GM21367 (cell line): ENCODE measurements at regions not wholly inside any gene's neighbourhood (a gene's known extent, or its start where the extent isn't known, plus 50 kb on each side); places are given as distances from the start of the nearest gene placed in this dataset.

Experiments
- ATAC-seq: cut with Tn5 transposase; IDR thresholded peaks from one replicate; pipeline ENCODE4 v1.9.1; 2021; ENCODE audit not compliant: unreplicated experiment

- no peak for ATAC-seq
Measured at GRCh38 chr14:97379091-97379531, 581.9 kb downstream of the VRK1 start.

GRCh38 chr14:97380539-97380941 lies 583.4 kb downstream of the VRK1 start:
- no peak for ATAC-seq

- no peak for ATAC-seq
Measured at GRCh38 chr14:97381309-97381708, 584.1 kb downstream of the VRK1 start.

- no peak for ATAC-seq
Measured at GRCh38 chr14:97382616-97383226, 585.5 kb downstream of the VRK1 start.

DNA sequence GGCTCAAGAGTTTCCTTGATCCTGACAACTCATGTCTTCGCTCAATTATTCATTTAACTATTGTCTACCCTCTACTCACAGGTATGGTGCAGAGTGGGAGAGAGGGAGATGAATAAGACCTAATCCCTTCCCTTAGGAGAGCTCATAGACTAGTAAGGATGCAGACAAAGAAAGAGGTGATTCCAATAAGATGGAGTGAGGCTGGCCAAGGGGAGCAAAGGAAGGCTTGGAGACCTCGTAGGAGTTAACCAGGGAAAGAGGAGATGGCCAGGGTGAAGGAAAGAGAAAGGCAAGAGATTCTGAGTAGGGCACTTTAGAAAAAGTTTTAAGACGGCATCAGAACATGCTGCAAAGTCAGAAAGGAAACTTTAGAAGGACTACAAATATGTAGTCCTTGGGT lies 588.5 kb downstream of the VRK1 start:
- no peak for ATAC-seq

DNA sequence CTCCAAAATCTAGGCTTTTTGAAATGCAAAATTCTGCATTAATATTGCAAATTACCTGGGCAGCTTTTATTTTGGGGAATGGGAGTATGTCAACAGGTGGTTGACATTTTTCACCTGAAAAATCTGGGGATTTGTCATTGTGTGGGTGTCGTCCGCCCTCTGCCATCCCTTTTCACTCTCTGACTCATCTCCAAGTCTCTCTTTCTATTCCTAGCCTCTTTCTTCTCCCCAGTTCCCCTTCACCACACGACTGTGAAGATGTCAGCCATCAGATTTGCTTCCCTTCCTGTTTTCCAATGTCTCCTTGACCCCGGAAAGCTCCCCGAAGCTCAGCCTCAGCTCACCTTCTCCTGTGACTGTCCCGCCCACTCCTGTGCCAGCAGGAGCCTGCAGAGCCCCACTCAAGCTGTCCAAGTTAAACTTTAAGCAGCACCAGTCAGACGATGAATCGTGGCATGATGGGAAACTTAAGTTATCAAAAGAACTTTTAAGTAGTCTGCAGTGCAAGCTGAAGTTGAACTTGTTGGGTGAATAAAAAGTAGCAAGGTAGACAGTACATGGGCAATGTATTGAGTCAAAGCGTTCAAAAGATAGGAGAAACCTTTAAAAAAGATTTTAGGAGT lies 590.2 kb downstream of the VRK1 start:
- ATAC-seq = no peak

DNA sequence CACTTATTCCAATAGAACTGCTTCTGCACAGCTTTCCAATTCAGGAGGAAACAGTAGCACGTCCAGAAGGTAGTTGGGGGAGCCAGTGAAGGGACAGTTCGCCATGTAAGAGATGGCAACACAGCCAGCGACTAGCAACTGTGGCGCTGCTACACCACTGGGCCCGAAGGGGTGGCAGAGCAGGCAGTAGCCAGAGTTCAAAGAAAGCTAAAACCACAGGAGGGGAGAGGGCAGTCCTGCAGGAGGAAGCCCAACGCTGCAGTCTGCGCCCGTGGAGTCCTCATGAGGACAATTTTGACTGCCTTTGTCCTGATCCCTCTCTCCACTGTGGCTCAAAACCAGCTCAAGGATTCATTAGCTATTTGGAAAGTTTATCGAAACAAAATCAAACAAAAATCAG lies 591.2 kb downstream of the VRK1 start:
- no peak for ATAC-seq

- ATAC-seq = no peak
Measured at GRCh38 chr14:97390096-97390724, 593.0 kb downstream of the VRK1 start.

- no peak for ATAC-seq
Measured at GRCh38 chr14:97393244-97393643, 596.1 kb downstream of the VRK1 start.

- ATAC-seq = no peak
Measured at GRCh38 chr14:97395068-97395467, 597.9 kb downstream of the VRK1 start.

- ATAC-seq = no peak
Measured at GRCh38 chr14:97401714-97402113, 604.5 kb downstream of the VRK1 start.

DNA sequence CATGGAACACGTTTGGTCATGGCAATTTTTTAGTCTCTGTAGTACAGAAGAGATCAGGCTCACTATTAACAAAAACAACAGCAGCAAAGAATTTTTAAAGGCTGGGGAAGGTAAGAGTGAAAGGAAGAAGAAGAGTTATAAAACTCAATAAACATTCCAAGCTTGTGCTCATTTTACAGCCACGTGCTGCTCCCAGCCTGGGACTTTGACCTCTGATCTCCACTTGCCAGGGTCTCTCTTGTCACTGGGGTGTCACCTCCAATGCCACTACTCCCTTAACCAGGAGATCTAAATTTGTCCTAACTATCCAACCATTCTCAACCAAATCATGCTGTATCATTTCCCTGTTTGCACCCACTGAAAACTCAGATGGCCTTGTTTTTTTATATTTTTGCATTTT lies 605.1 kb downstream of the VRK1 start:
- no peak for ATAC-seq

DNA sequence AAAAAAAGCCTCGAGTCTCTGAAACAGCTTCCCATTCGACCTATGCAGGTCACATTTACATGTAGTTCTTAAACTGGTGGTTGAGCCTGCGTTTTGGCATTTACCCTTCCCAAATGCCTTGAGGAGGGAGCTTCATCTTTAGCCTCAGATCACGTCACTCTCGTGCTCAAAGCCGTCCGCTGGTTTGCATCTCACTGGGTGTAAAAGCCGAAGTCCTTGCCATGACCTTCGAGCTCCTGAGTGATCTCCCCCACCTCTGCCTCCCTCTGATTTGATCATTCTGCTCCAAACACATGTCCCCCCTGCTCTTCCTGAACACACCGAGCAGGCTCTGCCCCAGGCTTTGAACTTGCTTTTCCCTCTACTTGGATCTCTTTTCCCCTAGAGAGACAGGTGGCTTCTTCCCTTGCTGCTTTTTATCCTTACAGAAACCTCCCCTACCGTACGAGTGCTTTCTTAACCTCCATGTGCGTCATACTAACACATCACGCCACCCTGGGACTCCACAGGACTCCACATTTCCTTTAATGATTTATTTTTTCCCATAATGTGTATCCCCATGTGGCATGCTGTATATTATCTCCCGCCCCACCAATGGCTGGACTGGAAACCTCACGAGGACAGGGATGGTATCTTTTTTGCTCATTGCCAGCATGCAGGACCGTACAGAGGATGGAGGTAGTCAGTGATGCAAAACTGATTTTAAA lies 610.7 kb downstream of the VRK1 start:
- ATAC-seq = no peak

- no peak for ATAC-seq
Measured at GRCh38 chr14:97408503-97408902, 611.3 kb downstream of the VRK1 start.

GRCh38 chr14:97408937-97409815 lies 612.0 kb downstream of the VRK1 start:
- ATAC-seq = no peak

- ATAC-seq = no peak
Measured at GRCh38 chr14:97410667-97411620, 613.8 kb downstream of the VRK1 start.

DNA sequence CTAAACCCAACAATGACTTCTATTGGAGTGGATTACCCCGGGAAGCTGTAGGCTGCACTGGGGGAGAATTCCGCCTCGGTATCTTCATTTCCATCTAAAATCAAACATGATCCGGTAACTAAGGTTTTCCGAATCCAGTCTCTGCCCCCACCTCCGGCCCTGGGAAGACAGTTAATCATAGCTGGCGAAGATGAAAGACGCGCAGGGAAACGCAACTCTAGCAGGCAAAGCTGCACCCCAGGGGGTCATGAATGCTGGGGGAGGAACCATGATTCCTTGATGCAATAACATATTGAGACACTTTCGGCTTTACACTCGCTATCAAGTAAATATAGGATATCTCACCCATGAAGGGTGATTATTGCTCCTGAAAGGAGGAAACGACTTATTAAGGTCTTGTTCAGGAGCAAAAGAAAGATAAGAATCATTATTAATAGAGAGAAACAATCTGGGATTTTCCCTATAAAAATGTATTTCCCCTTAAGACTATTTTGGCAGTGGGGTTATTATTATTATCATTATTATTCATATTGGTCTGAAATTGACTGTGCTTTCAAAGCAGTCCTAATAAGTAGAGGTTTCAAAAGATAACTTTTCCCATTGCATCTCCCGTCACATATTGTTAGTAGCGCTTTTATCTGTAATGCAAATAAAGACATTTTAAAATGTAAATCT lies 614.9 kb downstream of the VRK1 start:
- ATAC-seq = no peak

DNA sequence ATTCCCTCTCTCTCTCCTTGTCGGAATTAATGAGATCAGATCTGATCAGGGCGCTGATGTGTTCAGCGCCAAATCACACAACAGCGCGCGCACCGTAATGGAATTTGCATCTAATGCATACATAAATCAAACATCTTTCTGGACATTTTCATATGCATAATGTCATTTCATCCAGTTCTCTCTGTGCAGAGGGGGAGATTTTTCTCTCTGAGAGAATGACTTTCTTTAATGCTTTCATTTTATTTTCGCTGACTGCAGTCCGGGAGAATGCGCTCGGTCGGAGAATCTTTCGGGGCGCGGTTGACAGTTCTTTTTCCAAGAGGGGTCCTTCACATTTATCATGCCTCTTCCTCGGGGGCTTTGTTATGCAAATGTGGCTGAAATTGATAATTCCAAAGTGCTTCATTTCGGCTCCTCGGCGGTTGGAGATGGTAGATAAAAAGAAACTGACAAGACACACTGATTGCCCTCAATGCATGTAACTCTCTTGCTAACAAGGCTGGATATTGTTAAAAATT lies 615.9 kb downstream of the VRK1 start:
- ATAC-seq = no peak
